WERI-Rb-1 (cell line): ENCODE measurements at regions not wholly inside any gene's neighbourhood (a gene's known extent, or its start where the extent isn't known, plus 50 kb on each side); places are given as distances from the start of the nearest gene placed in this dataset.

Source experiments
- DNase-seq: peaks from one replicate; pipeline ENCODE4 v3.0.0-alpha.2; 2020
- H3K27ac ChIP-seq: fragments of 250-450 bp; sonication (Bioruptor Pico); 2 replicates; pipeline ENCODE4 v1.5.1; 2020; ENCODE audit warnings: mild to moderate bottlenecking, moderate library complexity
- H3K27me3 ChIP-seq: fragments of 250-450 bp; sonication (Bioruptor Pico); 2 replicates; pipeline ENCODE4 v1.5.1; 2021; ENCODE audit warnings: mild to moderate bottlenecking, low read depth, moderate library complexity; ENCODE audit not compliant: insufficient read depth, severe bottlenecking
- H3K36me3 ChIP-seq: fragments of 250-450 bp; sonication (Bioruptor Pico); 2 replicates; pipeline ENCODE4 v1.5.1; 2020; ENCODE audit warnings: mild to moderate bottlenecking, moderate library complexity
- H3K4me3 ChIP-seq: 2 replicates; pipeline ENCODE4 v1.5.1; 2011; ENCODE audit warnings: low read depth, mild to moderate bottlenecking, control low read depth, low read length
- H3K9me3 ChIP-seq: fragments of 250-450 bp; sonication (Bioruptor Pico); 2 replicates; pipeline ENCODE4 v1.5.1; 2021; ENCODE audit warnings: mild to moderate bottlenecking, moderate library complexity; ENCODE audit not compliant: severe bottlenecking
- CTCF ChIP-seq: IDR thresholded peaks from 2 replicates; pipeline ENCODE4 v1.5.1; 2011; ENCODE audit warnings: low read depth, mild to moderate bottlenecking, control low read depth, inconsistent platforms, low read length

GRCh38 chr1:244322791-244323521 lies 128.8 kb downstream of the ADSS2 start:
- TF ChIP-seq CTCF = no peak
- Histone ChIP-seq H3K27me3 (no peaks in the 10 kb centered on the region), H3K4me3 (no peak overlapping the region), H3K27ac (no peak overlapping the region), H3K36me3 (no peaks in the 10 kb centered on the region), H3K9me3 (no peaks in the 10 kb centered on the region)
- no peak for DNase-seq

- no peak for TF ChIP-seq CTCF
- Histone ChIP-seq H3K36me3 (no peaks in the 10 kb centered on the region), H3K4me3 (no peak overlapping the region), H3K9me3 (peaks cover 7% of the 10 kb centered on the region), H3K27me3 (no peaks in the 10 kb centered on the region), H3K27ac (no peak overlapping the region)
- DNase-seq = no peak
Measured at GRCh38 chr1:244324176-244324883, 127.4 kb downstream of the ADSS2 start.

- no peak overlapping the region for H3K4me3 ChIP-seq
- H3K9me3 ChIP-seq = peaks cover 7% of the 10 kb centered on the region
- H3K36me3 ChIP-seq = no peaks in the 10 kb centered on the region
- no peak overlapping the region for H3K27ac ChIP-seq
- no peak for DNase-seq
- TF ChIP-seq CTCF = no peak
- no peaks in the 10 kb centered on the region for H3K27me3 ChIP-seq
Measured at GRCh38 chr1:244325056-244325758, 126.5 kb downstream of the ADSS2 start.

GRCh38 chr1:244326757-244327156 lies 125.0 kb downstream of the ADSS2 start:
- Histone ChIP-seq H3K27me3 (no peaks in the 10 kb centered on the region), H3K4me3 (no peak overlapping the region), H3K36me3 (no peaks in the 10 kb centered on the region), H3K27ac (no peak overlapping the region), H3K9me3 (peaks cover 7% of the 10 kb centered on the region)
- DNase-seq = no peak
- no peak for TF ChIP-seq CTCF

- no peaks in the 10 kb centered on the region for H3K36me3 ChIP-seq
- peaks cover 7% of the 10 kb centered on the region for H3K9me3 ChIP-seq
- H3K4me3 ChIP-seq = no peak overlapping the region
- TF ChIP-seq CTCF = no peak
- H3K27ac ChIP-seq = no peak overlapping the region
- no peak for DNase-seq
- no peaks in the 10 kb centered on the region for H3K27me3 ChIP-seq
Measured at GRCh38 chr1:244327533-244327932, 124.2 kb downstream of the ADSS2 start.
